Fibroblast of upper back skin (primary cell): ENCODE measurements at regions not wholly inside any gene's neighbourhood (a gene's known extent, or its start where the extent isn't known, plus 50 kb on each side); places are given as distances from the start of the nearest gene placed in this dataset.

Experiments used
- DNase-seq: peaks from one replicate; pipeline ENCODE4 v3.0.0-alpha.2; 2013

- DNase-seq = peak; percentile 85
Observed at GRCh38 chr7:17661982-17662585, 278.2 kb downstream of the SNX13 start.

GRCh38 chr7:17663061-17663675 lies 277.1 kb downstream of the SNX13 start:
- DNase-seq = peak; percentile 86

- DNase-seq = no peak
Observed at GRCh38 chr7:17665029-17665428, 275.3 kb downstream of the SNX13 start.

- DNase-seq = no peak
Observed at GRCh38 chr7:17668122-17668521, 272.2 kb downstream of the SNX13 start.

- DNase-seq = no peak
Observed at GRCh38 chr7:17669204-17669603, 271.1 kb downstream of the SNX13 start.

- DNase-seq = no peak
Observed at GRCh38 chr7:17671956-17672355, 268.3 kb downstream of the SNX13 start.

- no peak for DNase-seq
Observed at GRCh38 chr7:17672783-17673182, 267.5 kb downstream of the SNX13 start.

- DNase-seq = no peak
Observed at GRCh38 chr7:17674166-17674942, 265.9 kb downstream of the SNX13 start.

GRCh38 chr7:17674943-17675608 lies 265.2 kb downstream of the SNX13 start:
- DNase-seq = no peak

GRCh38 chr7:17677408-17677807 lies 262.9 kb downstream of the SNX13 start:
- DNase-seq = peak; percentile 87

GRCh38 chr7:17678896-17679295 lies 261.4 kb downstream of the SNX13 start:
- peak; percentile 81 for DNase-seq

GRCh38 chr7:17679458-17679857 lies 260.8 kb downstream of the SNX13 start:
- DNase-seq = peak; percentile 89

- peak; percentile 93 for DNase-seq
Observed at GRCh38 chr7:17680026-17680425, 260.3 kb downstream of the SNX13 start.

- DNase-seq = peak; percentile 49
Observed at GRCh38 chr7:17680943-17681351, 259.3 kb downstream of the SNX13 start.

- DNase-seq = no peak
Observed at GRCh38 chr7:17681965-17682364, 258.3 kb downstream of the SNX13 start.

GRCh38 chr7:17682586-17682985 lies 257.7 kb downstream of the SNX13 start:
- DNase-seq = no peak

GRCh38 chr7:17685141-17685540 lies 255.2 kb downstream of the SNX13 start:
- no peak for DNase-seq

GRCh38 chr7:17687361-17687760 lies 252.9 kb downstream of the SNX13 start:
- DNase-seq = no peak

GRCh38 chr7:17689361-17689902 lies 250.9 kb downstream of the SNX13 start:
- DNase-seq = peak; percentile 8

- peak; percentile 98 for DNase-seq
Observed at GRCh38 chr7:17690030-17690429, 250.3 kb downstream of the SNX13 start.

GRCh38 chr7:17696422-17696821 lies 243.9 kb downstream of the SNX13 start:
- DNase-seq = peak; percentile 97

GRCh38 chr7:17697128-17697881 lies 243.0 kb downstream of the SNX13 start:
- DNase-seq = peak; percentile 62
